CD1c-positive myeloid dendritic cell (primary cell): ENCODE measurements at regions not wholly inside any gene's neighbourhood (a gene's known extent, or its start where the extent isn't known, plus 50 kb on each side); places are given as distances from the start of the nearest gene placed in this dataset.

Source experiments
- DNase-seq: peaks from one replicate; pipeline ENCODE4 v3.0.0-alpha.2; 2016; ENCODE audit errors: extremely low spot score

- DNase-seq = no peak
Observed at GRCh38 chr12:125568306-125568705, 503.1 kb downstream of the AACS start.

GRCh38 chr12:125573271-125573670 is 508.0 kb downstream of the AACS start:
- no peak for DNase-seq

GRCh38 chr12:125577334-125577733 is 512.1 kb downstream of the AACS start:
- no peak for DNase-seq

- DNase-seq = no peak
Observed at GRCh38 chr12:125579916-125580315, 514.7 kb downstream of the AACS start.

GRCh38 chr12:125583071-125583470 is 517.8 kb downstream of the AACS start:
- DNase-seq = no peak

- no peak for DNase-seq
Observed at GRCh38 chr12:125586441-125586840, 521.2 kb downstream of the AACS start.

- no peak for DNase-seq
Observed at GRCh38 chr12:125593269-125593668, 528.0 kb downstream of the AACS start.

GRCh38 chr12:125604976-125605375 is 539.7 kb downstream of the AACS start:
- DNase-seq = no peak

- DNase-seq = no peak
Observed at GRCh38 chr12:125606312-125606711, 541.1 kb downstream of the AACS start.

GRCh38 chr12:125610292-125610691 is 545.1 kb downstream of the AACS start:
- no peak for DNase-seq

GRCh38 chr12:125610971-125611370 is 545.7 kb downstream of the AACS start:
- no peak for DNase-seq

- DNase-seq = no peak
Observed at GRCh38 chr12:125614058-125614457, 548.8 kb downstream of the AACS start.

- DNase-seq = no peak
Observed at GRCh38 chr12:125619723-125620122, 554.5 kb downstream of the AACS start.

- no peak for DNase-seq
Observed at GRCh38 chr12:125633686-125634085, 568.5 kb downstream of the AACS start.

- no peak for DNase-seq
Observed at GRCh38 chr12:125634813-125635212, 569.6 kb downstream of the AACS start.

GRCh38 chr12:125639826-125640225 is 574.6 kb downstream of the AACS start:
- DNase-seq = no peak

GRCh38 chr12:125643055-125643454 is 577.8 kb downstream of the AACS start:
- DNase-seq = no peak

- DNase-seq = no peak
Observed at GRCh38 chr12:125645724-125646123, 580.5 kb downstream of the AACS start.

- DNase-seq = no peak
Observed at GRCh38 chr12:125650587-125650986, 585.4 kb downstream of the AACS start.

- no peak for DNase-seq
Observed at GRCh38 chr12:125651625-125652024, 586.4 kb downstream of the AACS start.

GRCh38 chr12:125652681-125653080 is 587.4 kb downstream of the AACS start:
- DNase-seq = no peak

GRCh38 chr12:125657681-125658080 is 592.4 kb downstream of the AACS start:
- no peak for DNase-seq

- DNase-seq = no peak
Observed at GRCh38 chr12:125674554-125675338, 609.5 kb downstream of the AACS start.

- no peak for DNase-seq
Observed at GRCh38 chr12:125676366-125676765, 611.1 kb downstream of the AACS start.
